ENCODE measurements at regions not wholly inside any gene's neighbourhood (a gene's known extent, or its start where the extent isn't known, plus 50 kb on each side); places are given as distances from the start of the nearest gene placed in this dataset.

- TF ChIP-seq CHD7 (IDR thresholded peaks at IDR 0.05; ENCODE audit: insufficient replicate concordance, low read length) (no peak), CREB1 (IDR thresholded peaks at IDR 0.05) (no peak), NANOG (IDR thresholded peaks at IDR 0.05; ENCODE audit: insufficient read depth, low read depth, low read length, poor library complexity, severe bottlenecking) (no peak), SIN3A (conservative IDR thresholded peaks at IDR 0.05 in 1 of 2, IDR thresholded peaks at IDR 0.05 in 1 of 2; ENCODE audit: low read depth in 1 of 2, low read length in 2 of 2) (no peak), TEAD4 (IDR thresholded peaks at IDR 0.05; ENCODE audit: low read depth, low read length) (no peak), CTBP2 (IDR thresholded peaks at IDR 0.05; ENCODE audit: borderline replicate concordance, insufficient read depth, insufficient read length, low read length) (no peak), GTF2F1 (IDR thresholded peaks at IDR 0.05; ENCODE audit: borderline replicate concordance, low read depth, low read length) (no peak)
These were observed 161.4 kb downstream of the RAB11FIP2 start (continued) for GRCh38 chr10:117885206-117885829.

All from H1 (cell line).